GM18907 (cell line): ENCODE measurements at regions not wholly inside any gene's neighbourhood (a gene's known extent, or its start where the extent isn't known, plus 50 kb on each side); places are given as distances from the start of the nearest gene placed in this dataset.

ENCODE experiments used
- ATAC-seq: cut with Tn5 transposase; IDR thresholded peaks from one replicate; pipeline ENCODE4 v1.9.1; 2021; ENCODE audit warnings: mild to moderate bottlenecking, moderate library complexity; ENCODE audit not compliant: unreplicated experiment

GRCh38 chr6:94124333-94124732, 705.0 kb upstream of the EPHA7 start:
- ATAC-seq, result no peak

DNA sequence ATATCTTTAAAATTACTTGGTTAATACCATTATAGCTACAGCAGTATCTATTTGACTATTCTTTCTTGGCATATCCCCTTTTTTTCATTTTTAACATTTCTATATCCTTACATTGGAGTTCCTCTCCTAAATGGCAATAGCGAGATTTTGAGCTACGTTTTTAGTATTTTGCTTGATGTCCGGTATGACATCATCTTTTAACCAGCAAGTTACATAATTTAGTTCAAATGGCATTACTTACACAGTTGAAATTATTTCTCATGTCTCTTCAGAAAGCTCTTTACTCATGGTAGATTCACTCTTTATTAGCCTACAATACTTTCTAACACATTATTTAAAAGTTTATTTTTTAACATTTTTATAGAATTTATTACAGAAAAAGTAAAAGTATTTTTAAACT, 701.7 kb upstream of the EPHA7 start:
- no peak for ATAC-seq

DNA sequence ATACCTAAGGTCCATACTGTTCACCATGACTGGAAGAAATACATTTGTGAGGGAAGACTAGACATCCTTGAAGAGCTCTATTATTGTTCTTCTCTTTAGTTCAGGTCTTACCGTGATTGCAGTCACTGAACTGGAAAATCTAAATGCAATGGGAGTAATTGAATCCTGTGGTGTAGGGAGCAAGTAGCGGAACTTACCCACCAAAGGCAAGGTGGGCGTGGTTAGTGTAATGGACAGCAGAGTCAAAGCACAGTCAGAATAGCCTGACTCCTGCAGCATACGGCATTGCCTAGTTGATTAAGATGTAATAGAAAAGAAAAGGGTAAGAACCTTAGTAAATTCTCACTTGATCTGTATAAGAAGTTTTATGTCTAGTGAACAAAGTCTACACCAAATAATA, 679.7 kb upstream of the EPHA7 start:
- no peak for ATAC-seq

DNA sequence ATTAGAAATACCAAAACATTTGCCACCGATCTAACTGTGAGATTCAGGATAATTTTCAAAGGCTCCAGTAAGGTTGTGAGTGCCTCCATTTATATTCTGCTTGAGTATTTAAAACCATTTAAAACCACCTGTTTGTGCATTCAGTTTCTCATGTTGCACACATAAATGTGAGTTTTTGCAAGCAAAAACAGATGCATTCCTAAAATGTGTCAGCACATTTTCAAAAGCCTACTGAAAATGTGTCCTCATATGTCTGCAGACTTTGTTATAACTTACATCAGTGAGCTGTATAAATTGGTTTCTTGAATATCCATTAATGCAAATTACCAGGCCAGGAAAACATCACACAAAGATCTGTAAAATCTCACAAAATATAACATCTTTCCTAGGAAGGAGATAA, 676.6 kb upstream of the EPHA7 start:
- ATAC-seq, result no peak

- ATAC-seq, result no peak
Observed at GRCh38 chr6:94089941-94090340, 670.6 kb upstream of the EPHA7 start.

DNA sequence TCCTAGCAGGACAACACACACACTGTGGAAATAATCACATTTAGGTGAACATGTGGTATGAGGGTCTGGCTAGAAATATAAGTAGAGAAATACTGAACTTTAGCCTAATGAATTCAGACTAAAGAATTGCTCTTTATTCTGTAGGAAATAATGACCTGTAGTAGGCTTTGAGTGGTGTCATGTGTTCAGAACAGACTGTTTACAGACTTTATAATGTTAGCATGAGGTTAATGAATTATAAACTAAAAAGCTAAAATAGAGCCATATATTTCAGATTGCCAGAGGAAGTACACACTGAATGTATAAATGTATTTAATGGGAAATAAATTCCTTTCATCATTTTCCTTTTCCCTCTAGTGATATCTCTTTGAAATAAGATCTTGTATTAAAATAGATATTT, 669.5 kb upstream of the EPHA7 start:
- ATAC-seq, result no peak

DNA sequence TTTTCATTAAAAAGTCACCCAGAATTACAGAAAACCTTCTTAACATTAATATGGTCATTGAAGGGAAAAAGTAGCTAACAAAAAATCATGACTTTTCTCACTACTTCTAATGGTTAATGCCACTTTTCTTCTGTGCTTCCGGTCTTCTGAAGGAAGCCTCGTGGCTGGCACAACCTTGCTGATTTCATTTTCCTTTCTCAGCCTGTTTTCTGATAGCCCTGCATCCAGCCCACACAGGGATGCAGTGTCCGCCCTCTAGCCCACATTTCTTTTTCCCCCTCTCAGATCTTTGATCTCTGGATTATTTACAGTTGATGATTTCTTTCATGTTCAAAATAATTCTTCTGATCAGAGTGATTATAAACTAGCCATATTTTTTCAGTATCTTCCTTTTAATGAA, 655.4 kb upstream of the EPHA7 start:
- ATAC-seq, result no peak

- no peak for ATAC-seq
Observed at GRCh38 chr6:94071835-94072234, 652.5 kb upstream of the EPHA7 start.

DNA sequence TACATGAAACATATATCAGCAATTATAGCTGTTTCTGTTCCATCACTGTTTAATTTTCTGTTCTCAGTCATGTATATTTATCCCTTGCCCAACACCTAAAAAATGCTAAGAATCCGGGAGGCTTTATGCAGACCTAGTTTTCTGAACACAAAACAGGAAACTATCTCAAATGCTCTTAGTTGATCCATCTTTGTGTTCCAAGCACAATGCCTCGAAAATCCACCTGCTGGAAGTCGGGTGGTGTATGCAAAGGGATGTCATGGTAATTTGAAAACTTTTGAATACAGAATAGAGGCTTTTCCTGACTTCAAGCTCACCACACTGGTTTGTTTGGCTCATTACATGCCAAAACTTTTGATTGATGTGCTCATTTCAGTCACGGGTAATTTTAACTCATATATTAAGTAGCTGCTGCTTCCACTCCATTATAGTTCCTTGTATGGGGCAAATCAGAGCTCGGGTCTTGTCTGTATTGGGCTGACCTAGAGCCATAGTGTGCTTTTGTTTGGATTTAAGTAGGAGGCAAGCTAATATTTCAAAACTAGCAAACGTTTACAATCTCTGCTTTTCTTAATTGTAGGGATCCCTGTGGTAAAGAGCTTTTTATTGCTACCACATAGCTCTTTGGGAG, 646.5 kb upstream of the EPHA7 start:
- ATAC-seq, result no peak

GRCh38 chr6:94052749-94053148, 633.4 kb upstream of the EPHA7 start:
- ATAC-seq, result no peak

- no peak for ATAC-seq
Observed at GRCh38 chr6:94050515-94050914, 631.2 kb upstream of the EPHA7 start.

- no peak for ATAC-seq
Observed at GRCh38 chr6:94049001-94049400, 629.6 kb upstream of the EPHA7 start.

- no peak for ATAC-seq
Observed at GRCh38 chr6:94045099-94045829, 625.9 kb upstream of the EPHA7 start.

DNA sequence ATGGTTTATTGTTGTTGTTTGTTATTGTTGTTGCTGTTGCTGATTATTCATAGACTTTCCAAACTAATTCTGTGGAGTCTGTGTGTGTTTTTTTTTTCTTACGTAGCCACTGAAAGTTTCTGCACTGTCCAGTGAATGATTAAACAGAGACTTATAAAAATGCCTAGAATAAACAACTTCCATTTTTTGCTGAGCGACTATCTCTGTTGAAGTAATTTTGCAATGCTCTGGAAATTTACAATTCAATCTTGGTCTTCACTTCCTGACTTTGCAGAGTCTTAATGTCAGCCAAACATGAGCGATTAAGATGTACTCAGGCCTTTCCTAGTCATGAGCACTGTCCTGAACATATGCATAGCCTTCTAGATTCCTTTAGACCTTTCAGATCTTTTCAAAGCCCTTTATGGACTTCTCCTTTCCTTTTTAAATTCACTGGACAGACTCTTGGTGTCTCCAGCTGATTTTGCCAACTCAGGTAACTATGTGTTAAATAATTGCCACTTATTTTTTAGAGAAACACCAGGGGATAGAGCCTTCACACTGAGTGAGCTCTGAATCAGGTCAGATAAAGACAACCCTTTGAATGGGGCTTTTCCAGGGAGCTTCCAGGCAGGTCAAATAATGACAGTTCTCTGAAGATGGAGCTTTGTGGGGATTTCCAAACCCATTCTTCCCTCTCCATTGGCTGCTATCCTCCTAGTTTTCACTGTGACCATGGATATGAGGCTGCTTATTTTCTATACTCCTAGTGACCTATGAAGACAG, 622.8 kb upstream of the EPHA7 start:
- ATAC-seq, result no peak

DNA sequence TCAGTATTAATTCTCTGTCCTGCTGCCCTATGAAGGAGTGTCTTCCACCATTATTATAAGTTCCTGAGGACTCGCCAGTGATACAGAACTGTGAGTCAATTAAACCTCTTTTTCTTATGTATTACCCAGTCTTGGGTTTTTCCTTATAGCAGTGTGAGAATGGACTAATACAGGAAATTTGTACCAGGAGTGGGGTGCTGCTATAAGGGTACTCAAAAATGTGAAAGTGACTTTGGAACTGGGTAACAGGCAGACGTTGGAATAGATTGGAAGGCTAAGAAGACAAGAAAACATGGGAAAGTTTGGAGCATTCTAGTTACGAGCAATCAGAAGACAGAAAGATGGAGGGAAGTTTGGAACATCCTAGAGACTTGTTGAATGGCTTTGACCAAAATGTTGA, 616.7 kb upstream of the EPHA7 start:
- ATAC-seq, result no peak

DNA sequence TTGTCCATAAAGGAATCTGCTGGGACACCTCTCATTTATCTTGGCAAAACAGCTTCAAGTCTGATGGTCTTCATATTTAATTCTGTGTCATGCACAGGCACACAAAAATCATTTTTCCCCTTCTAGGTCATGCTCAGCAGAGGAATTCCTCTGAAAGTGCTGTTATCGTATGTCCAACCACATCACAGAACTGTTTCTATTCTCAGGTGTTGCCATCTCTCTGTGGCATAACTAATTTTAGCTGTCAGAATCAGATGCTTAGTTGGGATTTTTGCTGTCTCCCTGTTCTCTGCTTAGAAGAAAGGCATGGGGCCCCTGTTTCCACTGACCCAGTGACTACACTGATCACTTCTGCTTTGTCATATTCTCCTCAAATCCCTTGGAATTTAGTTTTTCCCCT, 608.0 kb upstream of the EPHA7 start:
- ATAC-seq, result no peak

- no peak for ATAC-seq
Observed at GRCh38 chr6:94026575-94026974, 607.2 kb upstream of the EPHA7 start.

- no peak for ATAC-seq
Observed at GRCh38 chr6:94005835-94006234, 586.5 kb upstream of the EPHA7 start.

GRCh38 chr6:93992976-93993375, 573.6 kb upstream of the EPHA7 start:
- no peak for ATAC-seq

DNA sequence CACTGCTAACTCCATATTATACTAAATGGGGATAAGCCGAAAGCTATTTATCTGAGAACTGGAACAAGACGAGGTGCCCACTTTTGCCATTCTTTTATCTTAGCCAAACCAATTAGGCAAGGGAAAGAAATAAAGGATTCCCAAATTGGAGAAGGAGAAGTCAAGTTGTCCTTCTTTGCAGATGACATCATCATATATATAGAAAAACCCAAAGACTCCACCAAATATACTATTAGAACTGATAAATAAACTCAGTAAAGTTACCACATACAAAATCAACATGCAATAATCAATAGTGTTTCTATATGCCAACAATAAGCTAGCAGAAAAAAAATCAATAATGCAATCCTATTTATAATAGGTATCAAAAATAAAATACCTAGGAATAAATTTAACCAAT, 570.3 kb upstream of the EPHA7 start:
- ATAC-seq, result no peak

GRCh38 chr6:93985953-93986352, 566.6 kb upstream of the EPHA7 start:
- no peak for ATAC-seq

- ATAC-seq, result no peak
Observed at GRCh38 chr6:93975159-93975558, 555.8 kb upstream of the EPHA7 start.
